ENCODE measurements at regions not wholly inside any gene's neighbourhood (a gene's known extent, or its start where the extent isn't known, plus 50 kb on each side); places are given as distances from the start of the nearest gene placed in this dataset.

DNA sequence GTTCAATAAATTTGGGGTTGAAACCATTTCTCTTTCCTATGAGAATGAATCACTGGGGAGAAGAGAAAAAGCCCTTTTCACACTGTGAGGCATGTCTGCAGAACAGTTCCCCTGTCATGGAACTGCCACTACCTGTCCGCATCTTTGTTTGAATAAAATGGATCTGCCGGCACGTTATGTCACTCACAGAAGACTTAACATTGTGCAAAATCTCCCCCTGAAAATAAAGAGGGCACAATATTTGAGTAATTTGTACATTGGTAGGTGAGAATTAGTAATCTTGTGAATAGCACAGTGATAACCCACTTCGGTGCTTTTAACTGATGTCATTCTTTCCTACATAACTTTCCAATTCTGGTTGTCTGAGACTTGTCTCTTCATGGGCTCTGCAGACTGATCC is 804.0 kb downstream of the C6orf118 start:
- H3K23ac ChIP-seq (ENCODE audit: insufficient read length, low read depth, low read length) = no peak overlapping the region
- H3K23me2 ChIP-seq (ENCODE audit: insufficient read length, low read depth, low read length, poor library complexity, severe bottlenecking) = no peaks in the 10 kb centered on the region
- H2AFZ ChIP-seq (ENCODE audit: low read length) = no peak overlapping the region
- no peak overlapping the region for H2BK15ac ChIP-seq (ENCODE audit: low read depth, low read length)
- no peak overlapping the region for H3K27ac Mint-ChIP-seq
- H3K56ac ChIP-seq (ENCODE audit: insufficient read length, low read depth, low read length) = no peak overlapping the region
- no CpG with 5 or more reads among the region's 4 CpGs for WGBS (ENCODE audit: extremely low coverage, insufficient read length, low lambda C conversion rate)
- H3K36me3 Mint-ChIP-seq (ENCODE audit: insufficient read depth in 1 of 3, low read depth in 3 of 3) = no peaks in the 10 kb centered on the region; a peak in 1 of 7 replicates
- H3T11ph ChIP-seq (ENCODE audit: low read length) = no peak overlapping the region
- H3K4me3 Mint-ChIP-seq = no peak overlapping the region
- no peaks in the 10 kb centered on the region for H4K20me1 ChIP-seq (ENCODE audit: control insufficient read depth, insufficient read depth, insufficient read length)
- no peaks in the 10 kb centered on the region for H3K4me1 ChIP-seq (ENCODE audit: insufficient read depth, low read length)
- no peak overlapping the region for H2BK12ac ChIP-seq (ENCODE audit: insufficient read length, low read depth, low read length)
- H3K4ac ChIP-seq (ENCODE audit: low read depth, low read length) = no peak overlapping the region
- H3K9me3 ChIP-seq (ENCODE audit: control insufficient read depth, low read depth, low read length) = no peaks in the 10 kb centered on the region
- no peak overlapping the region for H4K8ac ChIP-seq (replicated peaks; ENCODE audit: insufficient read length, low read depth, low read length)
- no peak overlapping the region for H4K91ac ChIP-seq (ENCODE audit: insufficient read length, low read depth, low read length)
- H2BK20ac ChIP-seq (ENCODE audit: low read depth, low read length, poor library complexity, severe bottlenecking) = no peak overlapping the region
- no peaks in the 10 kb centered on the region for H3K79me2 ChIP-seq (ENCODE audit: insufficient read depth, low read length)
- no peak overlapping the region for H4K5ac ChIP-seq (ENCODE audit: insufficient read length, low read depth, low read length)
- no peak overlapping the region for H3K27ac ChIP-seq (ENCODE audit: insufficient read length, low read depth, low read length)
- H3K27me3 ChIP-seq (ENCODE audit: insufficient read depth, low read length) = no peaks in the 10 kb centered on the region
- no peak overlapping the region for H2AK5ac ChIP-seq (ENCODE audit: insufficient read length, low read length)
- H2BK120ac ChIP-seq (ENCODE audit: low read depth, low read length, poor library complexity, severe bottlenecking) = no peak overlapping the region
- no peaks in the 10 kb centered on the region; a peak in 1 of 5 replicates for H3K9me3 Mint-ChIP-seq
- no peaks in the 10 kb centered on the region for H3K79me1 ChIP-seq (ENCODE audit: insufficient read depth, low read depth, low read length, poor library complexity, severe bottlenecking)
- H3K4me2 ChIP-seq (ENCODE audit: insufficient read depth, insufficient read length, low read length) = no peak overlapping the region
- TF ChIP-seq, protein P1, sequence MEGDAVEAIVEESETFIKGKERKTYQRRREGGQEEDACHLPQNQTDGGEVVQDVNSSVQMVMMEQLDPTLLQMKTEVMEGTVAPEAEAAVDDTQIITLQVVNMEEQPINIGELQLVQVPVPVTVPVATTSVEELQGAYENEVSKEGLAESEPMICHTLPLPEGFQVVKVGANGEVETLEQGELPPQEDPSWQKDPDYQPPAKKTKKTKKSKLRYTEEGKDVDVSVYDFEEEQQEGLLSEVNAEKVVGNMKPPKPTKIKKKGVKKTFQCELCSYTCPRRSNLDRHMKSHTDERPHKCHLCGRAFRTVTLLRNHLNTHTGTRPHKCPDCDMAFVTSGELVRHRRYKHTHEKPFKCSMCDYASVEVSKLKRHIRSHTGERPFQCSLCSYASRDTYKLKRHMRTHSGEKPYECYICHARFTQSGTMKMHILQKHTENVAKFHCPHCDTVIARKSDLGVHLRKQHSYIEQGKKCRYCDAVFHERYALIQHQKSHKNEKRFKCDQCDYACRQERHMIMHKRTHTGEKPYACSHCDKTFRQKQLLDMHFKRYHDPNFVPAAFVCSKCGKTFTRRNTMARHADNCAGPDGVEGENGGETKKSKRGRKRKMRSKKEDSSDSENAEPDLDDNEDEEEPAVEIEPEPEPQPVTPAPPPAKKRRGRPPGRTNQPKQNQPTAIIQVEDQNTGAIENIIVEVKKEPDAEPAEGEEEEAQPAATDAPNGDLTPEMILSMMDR (conservative IDR thresholded peaks at IDR 0.05) = no peak
- no peak overlapping the region for H3K14ac ChIP-seq (ENCODE audit: insufficient read depth, low read length)
- no peak for DNase-seq
- peaks cover 0 to 5% of the 10 kb centered on the region in 2 experiments; a peak in 1 of 4 replicates for H3K4me1 Mint-ChIP-seq
- no peak overlapping the region for H3K9ac ChIP-seq (ENCODE audit: extremely low read depth, insufficient read length, low read length)
- H3K27me3 Mint-ChIP-seq (ENCODE audit: low read depth) = no peaks in the 10 kb centered on the region
- H3K18ac ChIP-seq (ENCODE audit: insufficient read length, low read depth, low read length) = no peak overlapping the region
- H2BK5ac ChIP-seq (ENCODE audit: insufficient read length, low read length) = no peak overlapping the region

All from H9 (cell line).